ENCODE measurements at regions not wholly inside any gene's neighbourhood (a gene's known extent, or its start where the extent isn't known, plus 50 kb on each side); places are given as distances from the start of the nearest gene placed in this dataset.

DNA sequence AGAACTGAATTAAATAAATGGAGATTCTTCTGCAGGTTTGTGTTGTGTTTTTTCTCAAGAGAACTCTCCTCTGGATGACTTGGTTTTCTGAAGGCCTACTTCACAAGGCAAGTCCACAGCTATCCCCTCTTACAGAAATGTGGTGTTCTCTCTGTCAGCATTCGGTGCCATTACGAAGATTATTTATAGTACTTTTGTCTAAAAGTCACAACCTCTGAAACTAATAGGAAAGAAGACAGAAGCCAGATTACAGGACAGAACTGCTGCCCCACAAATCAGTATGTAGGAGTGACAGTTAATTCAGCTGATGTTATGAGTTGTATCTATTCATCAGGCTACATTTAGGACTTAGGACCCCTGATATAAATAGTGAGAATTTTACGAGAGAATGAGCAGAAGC is 413.5 kb downstream of the TMX3 start:
- Histone ChIP-seq H4K20me1 (ENCODE audit: insufficient read depth, low read length, poor library complexity, severe bottlenecking) (no peaks in the 10 kb centered on the region), H3F3A (ENCODE audit: low read depth) (no peaks in the 10 kb centered on the region), H3K4me3 (ENCODE audit: low read length, poor library complexity, severe bottlenecking) (no peak overlapping the region), H3K9me2 (replicated peaks; ENCODE audit: low read depth, low read length) (no peaks in the 10 kb centered on the region), H3K9ac (ENCODE audit: low read depth, low read length, poor library complexity, severe bottlenecking) (no peak overlapping the region), H3K79me2 (ENCODE audit: insufficient read depth, low read length) (no peaks in the 10 kb centered on the region), H3K4me2 (ENCODE audit: low read depth, low read length, poor library complexity, severe bottlenecking) (no peak overlapping the region), H3K27me3 (ENCODE audit: insufficient read depth, low read length, poor library complexity, severe bottlenecking) (no peaks in the 10 kb centered on the region), H3K9me3 (ENCODE audit: insufficient read depth, low read depth, low read length) (no peaks in the 10 kb centered on the region), H3K4me1 (ENCODE audit: insufficient read depth, low read length, poor library complexity, severe bottlenecking) (peaks cover 7% of the 10 kb centered on the region), H3K36me3 (ENCODE audit: insufficient read depth, low read length) (no peaks in the 10 kb centered on the region), H2AFZ (ENCODE audit: low read length) (0 out of 2 replicates have a peak overlapping the region, but pooled peaks have one; percentile 26)
- TF ChIP-seq EZH2phosphoT487 (IDR thresholded peaks at IDR 0.05; ENCODE audit: borderline replicate concordance), result no peak
- TF ChIP-seq, protein P1, sequence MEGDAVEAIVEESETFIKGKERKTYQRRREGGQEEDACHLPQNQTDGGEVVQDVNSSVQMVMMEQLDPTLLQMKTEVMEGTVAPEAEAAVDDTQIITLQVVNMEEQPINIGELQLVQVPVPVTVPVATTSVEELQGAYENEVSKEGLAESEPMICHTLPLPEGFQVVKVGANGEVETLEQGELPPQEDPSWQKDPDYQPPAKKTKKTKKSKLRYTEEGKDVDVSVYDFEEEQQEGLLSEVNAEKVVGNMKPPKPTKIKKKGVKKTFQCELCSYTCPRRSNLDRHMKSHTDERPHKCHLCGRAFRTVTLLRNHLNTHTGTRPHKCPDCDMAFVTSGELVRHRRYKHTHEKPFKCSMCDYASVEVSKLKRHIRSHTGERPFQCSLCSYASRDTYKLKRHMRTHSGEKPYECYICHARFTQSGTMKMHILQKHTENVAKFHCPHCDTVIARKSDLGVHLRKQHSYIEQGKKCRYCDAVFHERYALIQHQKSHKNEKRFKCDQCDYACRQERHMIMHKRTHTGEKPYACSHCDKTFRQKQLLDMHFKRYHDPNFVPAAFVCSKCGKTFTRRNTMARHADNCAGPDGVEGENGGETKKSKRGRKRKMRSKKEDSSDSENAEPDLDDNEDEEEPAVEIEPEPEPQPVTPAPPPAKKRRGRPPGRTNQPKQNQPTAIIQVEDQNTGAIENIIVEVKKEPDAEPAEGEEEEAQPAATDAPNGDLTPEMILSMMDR (conservative IDR thresholded peaks at IDR 0.05; ENCODE audit: low read length), result no peak

DNA sequence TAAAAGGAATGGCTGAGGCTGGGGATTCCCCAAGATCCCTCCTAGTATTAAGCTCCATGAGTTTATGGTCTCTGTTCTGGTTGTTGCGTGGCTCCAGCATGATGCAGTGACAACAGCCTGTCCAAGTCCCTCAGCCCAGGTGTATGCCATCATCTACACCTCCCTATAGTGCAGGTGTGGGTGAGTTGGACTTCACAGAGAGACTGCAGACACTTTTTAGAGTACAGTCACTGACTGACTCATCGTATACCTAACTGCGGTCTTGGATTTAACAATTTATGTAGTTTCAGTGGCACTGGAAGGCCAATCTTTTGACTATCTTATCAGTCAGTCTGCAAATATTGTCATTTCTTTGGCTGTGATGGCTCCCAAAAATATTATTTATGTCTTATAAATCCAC is 415.0 kb downstream of the TMX3 start:
- no peak overlapping the region for H2AFZ ChIP-seq (ENCODE audit: low read length)
- no peaks in the 10 kb centered on the region for H4K20me1 ChIP-seq (ENCODE audit: insufficient read depth, low read length, poor library complexity, severe bottlenecking)
- H3K79me2 ChIP-seq (ENCODE audit: insufficient read depth, low read length), result no peaks in the 10 kb centered on the region
- no peaks in the 10 kb centered on the region for H3K9me3 ChIP-seq (ENCODE audit: insufficient read depth, low read depth, low read length)
- H3K36me3 ChIP-seq (ENCODE audit: insufficient read depth, low read length), result no peaks in the 10 kb centered on the region
- H3K9me2 ChIP-seq (replicated peaks; ENCODE audit: low read depth, low read length), result no peaks in the 10 kb centered on the region
- H3K4me2 ChIP-seq (ENCODE audit: low read depth, low read length, poor library complexity, severe bottlenecking), result no peak overlapping the region
- H3K9ac ChIP-seq (ENCODE audit: low read depth, low read length, poor library complexity, severe bottlenecking), result no peak overlapping the region
- H3K4me1 ChIP-seq (ENCODE audit: insufficient read depth, low read length, poor library complexity, severe bottlenecking), result peaks cover 7% of the 10 kb centered on the region
- TF ChIP-seq, protein P1 (conservative IDR thresholded peaks at IDR 0.05; ENCODE audit: low read length), result no peak
- no peak for TF ChIP-seq EZH2phosphoT487 (IDR thresholded peaks at IDR 0.05; ENCODE audit: borderline replicate concordance)
- H3K4me3 ChIP-seq (ENCODE audit: low read length, poor library complexity, severe bottlenecking), result no peak overlapping the region
- H3F3A ChIP-seq (ENCODE audit: low read depth), result no peaks in the 10 kb centered on the region
- no peaks in the 10 kb centered on the region for H3K27me3 ChIP-seq (ENCODE audit: insufficient read depth, low read length, poor library complexity, severe bottlenecking)

DNA sequence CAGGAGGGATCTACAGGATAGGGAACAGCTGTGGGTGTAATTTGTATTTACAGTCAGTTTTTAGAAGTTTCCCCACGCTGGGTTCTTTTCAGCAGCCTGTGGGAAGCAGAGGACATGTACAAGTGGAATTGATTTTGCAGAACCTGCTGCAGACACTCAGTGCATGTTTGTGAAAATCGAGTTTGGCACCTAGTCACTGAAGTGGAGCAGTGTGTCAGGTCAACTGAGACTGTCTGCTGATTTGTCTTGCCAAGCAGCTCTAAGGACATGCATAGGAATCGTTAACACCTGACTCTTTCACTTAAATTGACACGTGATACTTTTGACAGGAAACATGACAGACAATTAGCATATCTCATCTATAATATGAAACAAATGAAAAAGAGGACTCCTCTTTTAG is 416.6 kb downstream of the TMX3 start:
- no peaks in the 10 kb centered on the region for H4K20me1 ChIP-seq (ENCODE audit: insufficient read depth, low read length, poor library complexity, severe bottlenecking)
- no peak overlapping the region for H3K4me2 ChIP-seq (ENCODE audit: low read depth, low read length, poor library complexity, severe bottlenecking)
- H3K36me3 ChIP-seq (ENCODE audit: insufficient read depth, low read length), result no peaks in the 10 kb centered on the region
- peaks cover 7% of the 10 kb centered on the region for H3K4me1 ChIP-seq (ENCODE audit: insufficient read depth, low read length, poor library complexity, severe bottlenecking)
- no peaks in the 10 kb centered on the region for H3F3A ChIP-seq (ENCODE audit: low read depth)
- no peaks in the 10 kb centered on the region for H3K9me2 ChIP-seq (replicated peaks; ENCODE audit: low read depth, low read length)
- peak overlapping the region; percentile 66; the same call in 1 of the 2 replicates for H2AFZ ChIP-seq (ENCODE audit: low read length)
- TF ChIP-seq, protein P1 (conservative IDR thresholded peaks at IDR 0.05; ENCODE audit: low read length), result no peak
- TF ChIP-seq EZH2phosphoT487 (IDR thresholded peaks at IDR 0.05; ENCODE audit: borderline replicate concordance), result no peak
- no peaks in the 10 kb centered on the region for H3K9me3 ChIP-seq (ENCODE audit: insufficient read depth, low read depth, low read length)
- H3K9ac ChIP-seq (ENCODE audit: low read depth, low read length, poor library complexity, severe bottlenecking), result no peak overlapping the region
- H3K27me3 ChIP-seq (ENCODE audit: insufficient read depth, low read length, poor library complexity, severe bottlenecking), result no peaks in the 10 kb centered on the region
- H3K79me2 ChIP-seq (ENCODE audit: insufficient read depth, low read length), result no peaks in the 10 kb centered on the region
- no peak overlapping the region for H3K4me3 ChIP-seq (ENCODE audit: low read length, poor library complexity, severe bottlenecking)
